GM12891 (cell line): ENCODE measurements at regions not wholly inside any gene's neighbourhood (a gene's known extent, or its start where the extent isn't known, plus 50 kb on each side); places are given as distances from the start of the nearest gene placed in this dataset.

Experiments used
- PAX5 ChIP-seq: IDR thresholded peaks from 2 replicates; pipeline ENCODE4 v1.6.1; 2011; ENCODE audit warnings: low read length, moderate library complexity, mild to moderate bottlenecking; ENCODE audit not compliant: insufficient read depth, severe bottlenecking
- POLR2A ChIP-seq: IDR thresholded peaks from 2 replicates; pipeline ENCODE4 v1.6.1; 2011; ENCODE audit warnings: low read depth, low read length, control low read depth
- POLR2AphosphoS5 ChIP-seq: IDR thresholded peaks from 2 replicates; pipeline ENCODE4 v1.6.1; 2011; ENCODE audit warnings: low read depth, low read length, control low read depth
- SPI1 ChIP-seq: IDR thresholded peaks from 2 replicates; pipeline ENCODE4 v1.6.1; 2011; ENCODE audit warnings: low read depth, low read length, control low read depth
- TAF1 ChIP-seq: IDR thresholded peaks from 2 replicates; pipeline ENCODE4 v1.6.1; 2011; ENCODE audit warnings: low read depth, low read length, control low read depth

DNA sequence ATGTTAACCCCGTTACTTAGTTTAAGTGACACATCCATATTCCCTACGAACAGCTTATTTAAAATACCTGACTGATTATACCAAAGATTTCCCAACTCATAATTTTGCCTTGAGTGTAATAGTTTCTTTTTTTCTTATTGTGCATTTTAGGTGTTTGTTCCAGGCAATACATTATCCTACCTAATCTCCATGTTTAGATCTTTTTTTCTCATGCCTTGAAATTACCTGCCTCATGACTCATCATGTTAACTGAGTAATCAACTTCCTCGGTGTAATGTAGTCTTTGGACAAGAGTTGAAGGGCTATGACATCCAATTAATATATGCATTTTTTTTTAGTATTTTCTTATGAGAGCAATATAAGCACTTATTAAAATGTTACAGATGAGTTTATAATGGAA is 228.7 kb upstream of the ANKRD50 start:
- TF ChIP-seq POLR2AphosphoS5 (no peak), POLR2A (no peak), TAF1 (no peak), SPI1 (no peak), PAX5 (no peak)
